Activated CD4-positive, alpha-beta T cell treated with anti-CD3 and anti-CD28 coated beads, Interleukin-2, amount 10 ng/mL, durations not matched to agents 7 days and 5 days (primary cell): ENCODE measurements at regions not wholly inside any gene's neighbourhood (a gene's known extent, or its start where the extent isn't known, plus 50 kb on each side); places are given as distances from the start of the nearest gene placed in this dataset.

Source experiments
- CTCF ChIA-PET: fragments of 350-600 bp; sonication (Branson Sonifier 250); formaldehyde crosslinking; loops from one replicate; lab custom pipeline; 2021; ENCODE audit warnings: antibody characterized with exemption; lab: Charles Lee
- POLR2A ChIA-PET: fragments of 350-600 bp; sonication (Branson Sonifier 250); formaldehyde crosslinking; loops from one replicate; lab custom pipeline; 2021; ENCODE audit warnings: antibody characterized with exemption; lab: Charles Lee
- DNase-seq: peaks from one replicate; pipeline ENCODE4 v3.0.0-alpha.2; 2020
- H3K27ac Mint-ChIP-seq: one replicate; pipeline ENCODE4 v1.8.0; 2021; ENCODE audit warnings: mild to moderate bottlenecking, moderate library complexity, mixed read lengths
- H3K27me3 Mint-ChIP-seq: one replicate; pipeline ENCODE4 v1.8.0; 2021; ENCODE audit warnings: mixed read lengths
- H3K36me3 Mint-ChIP-seq: one replicate; pipeline ENCODE4 v1.8.0; 2021; ENCODE audit warnings: low read depth, mixed read lengths
- H3K4me1 Mint-ChIP-seq: one replicate; pipeline ENCODE4 v1.8.0; 2021; ENCODE audit warnings: mixed read lengths
- H3K4me3 Mint-ChIP-seq: one replicate; pipeline ENCODE4 v1.8.0; 2021; ENCODE audit warnings: mild to moderate bottlenecking, moderate library complexity, mixed read lengths
- H3K9me3 Mint-ChIP-seq: one replicate; pipeline ENCODE4 v1.8.0; 2021; ENCODE audit warnings: mixed read lengths

GRCh38 chr6:137736048-137736818 is 130.8 kb upstream of the TNFAIP3 start:
- ChIA-PET CTCF (interaction anchor here (0.6 to 1.4 kb wide), 5 partner anchors 18 to 377 kb away, joined by 3 read pairs; no protein-coding TSS in a partner anchor), POLR2A (no interaction called here)
- H3K4me1 Mint-ChIP-seq = peaks cover 14% of the 10 kb centered on the region
- peak overlapping the region; percentile 77 for H3K27ac Mint-ChIP-seq
- no peak overlapping the region for H3K4me3 Mint-ChIP-seq
- DNase-seq = peak; percentile 35
- H3K27me3 Mint-ChIP-seq = peaks cover 2% of the 10 kb centered on the region
- no peaks in the 10 kb centered on the region for H3K36me3 Mint-ChIP-seq
- H3K9me3 Mint-ChIP-seq = no peaks in the 10 kb centered on the region

- Mint-ChIP-seq H3K4me1 (peaks cover 13% of the 10 kb centered on the region), H3K36me3 (no peaks in the 10 kb centered on the region), H3K9me3 (no peaks in the 10 kb centered on the region), H3K27ac (peak overlapping the region; percentile 77), H3K4me3 (no peak overlapping the region), H3K27me3 (peaks cover 2% of the 10 kb centered on the region)
- ChIA-PET CTCF (interaction anchor here (0.6 to 1.4 kb wide), 4 partner anchors 17 to 376 kb away, joined by 3 read pairs; no protein-coding TSS in a partner anchor), POLR2A (no interaction called here)
- DNase-seq = no peak
These were observed 130.1 kb upstream of the TNFAIP3 start for GRCh38 chr6:137736911-137737310.

- CTCF ChIA-PET = no interaction called here
- POLR2A ChIA-PET = no interaction called here
- Mint-ChIP-seq H3K9me3 (no peaks in the 10 kb centered on the region), H3K27me3 (no peaks in the 10 kb centered on the region), H3K4me1 (peaks cover 13% of the 10 kb centered on the region), H3K27ac (no peak overlapping the region), H3K4me3 (no peak overlapping the region), H3K36me3 (peaks cover under 1% of the 10 kb centered on the region)
- no peak for DNase-seq
These were observed 129.0 kb upstream of the TNFAIP3 start for GRCh38 chr6:137737836-137738596.

GRCh38 chr6:137738931-137739504 is 128.0 kb upstream of the TNFAIP3 start:
- DNase-seq = no peak
- Mint-ChIP-seq H3K4me1 (peaks cover 17% of the 10 kb centered on the region), H3K4me3 (no peak overlapping the region), H3K27me3 (no peaks in the 10 kb centered on the region), H3K27ac (no peak overlapping the region), H3K36me3 (peaks cover 2% of the 10 kb centered on the region), H3K9me3 (no peaks in the 10 kb centered on the region)
- ChIA-PET CTCF (interaction anchor here (0.6 kb wide), 1 partner anchor 612 kb away, joined by 3 read pairs; no protein-coding TSS in a partner anchor), POLR2A (no interaction called here)

- Mint-ChIP-seq H3K9me3 (no peaks in the 10 kb centered on the region), H3K36me3 (peaks cover 2% of the 10 kb centered on the region), H3K4me3 (no peak overlapping the region), H3K27me3 (no peaks in the 10 kb centered on the region), H3K27ac (no peak overlapping the region), H3K4me1 (peaks cover 17% of the 10 kb centered on the region)
- no peak for DNase-seq
- ChIA-PET POLR2A (no interaction called here), CTCF (interaction anchor here (0.6 kb wide), 1 partner anchor 611 kb away, joined by 3 read pairs; no protein-coding TSS in a partner anchor)
These were observed 127.5 kb upstream of the TNFAIP3 start for GRCh38 chr6:137739544-137739943.

- CTCF ChIA-PET = interaction anchor here (1.0 to 1.4 kb wide), 2 partner anchors 18 to 32 kb away, joined by 3 to 4 read pairs; no protein-coding TSS in a partner anchor
- Mint-ChIP-seq H3K27ac (no peak overlapping the region), H3K9me3 (no peaks in the 10 kb centered on the region), H3K36me3 (peaks cover 2% of the 10 kb centered on the region), H3K4me1 (peaks cover 17% of the 10 kb centered on the region), H3K27me3 (no peaks in the 10 kb centered on the region), H3K4me3 (no peak overlapping the region)
- POLR2A ChIA-PET = no interaction called here
- DNase-seq = no peak
These were observed 126.8 kb upstream of the TNFAIP3 start for GRCh38 chr6:137740091-137740755.

GRCh38 chr6:137740967-137741761 is 125.9 kb upstream of the TNFAIP3 start:
- no peak overlapping the region for H3K27ac Mint-ChIP-seq
- no peak for DNase-seq
- peaks cover 2% of the 10 kb centered on the region for H3K36me3 Mint-ChIP-seq
- CTCF ChIA-PET = interaction anchor here (1.0 to 1.4 kb wide), 3 partner anchors 17 to 50 kb away, joined by 3 to 4 read pairs (median 4); no protein-coding TSS in a partner anchor
- no peaks in the 10 kb centered on the region for H3K9me3 Mint-ChIP-seq
- no peaks in the 10 kb centered on the region for H3K27me3 Mint-ChIP-seq
- POLR2A ChIA-PET = no interaction called here
- H3K4me3 Mint-ChIP-seq = no peak overlapping the region
- H3K4me1 Mint-ChIP-seq = peaks cover 12% of the 10 kb centered on the region

GRCh38 chr6:137743493-137743892 is 123.6 kb upstream of the TNFAIP3 start:
- H3K36me3 Mint-ChIP-seq = peaks cover 2% of the 10 kb centered on the region
- no peak for DNase-seq
- no peaks in the 10 kb centered on the region for H3K27me3 Mint-ChIP-seq
- POLR2A ChIA-PET = no interaction called here
- H3K27ac Mint-ChIP-seq = no peak overlapping the region
- CTCF ChIA-PET = interaction anchor here (0.7 to 1.0 kb wide), 6 partner anchors 8 to 79 kb away, joined by 3 to 5 read pairs (median 4); no protein-coding TSS in a partner anchor
- peaks cover 4% of the 10 kb centered on the region for H3K4me1 Mint-ChIP-seq
- no peaks in the 10 kb centered on the region for H3K9me3 Mint-ChIP-seq
- no peak overlapping the region for H3K4me3 Mint-ChIP-seq

- peaks cover 4% of the 10 kb centered on the region for H3K27me3 Mint-ChIP-seq
- DNase-seq = no peak
- H3K36me3 Mint-ChIP-seq = peaks cover 2% of the 10 kb centered on the region
- ChIA-PET CTCF (interaction anchor here (1.2 to 1.5 kb wide), 2 partner anchors 12 to 122 kb away, joined by 3 to 5 read pairs; partner anchors contain the start of gene TNFAIP3), POLR2A (no interaction called here)
- H3K9me3 Mint-ChIP-seq = no peaks in the 10 kb centered on the region
- no peak overlapping the region for H3K27ac Mint-ChIP-seq
- peaks cover 4% of the 10 kb centered on the region for H3K4me1 Mint-ChIP-seq
- H3K4me3 Mint-ChIP-seq = no peak overlapping the region
These were observed 122.2 kb upstream of the TNFAIP3 start for GRCh38 chr6:137744877-137745276.

GRCh38 chr6:137745321-137745720 is 121.7 kb upstream of the TNFAIP3 start:
- POLR2A ChIA-PET = no interaction called here
- CTCF ChIA-PET = interaction anchor here (1.0 to 1.5 kb wide), 4 partner anchors 11 to 200 kb away, joined by 3 to 5 read pairs (median 3); partner anchors contain the start of gene TNFAIP3

GRCh38 chr6:137746264-137746663 is 120.8 kb upstream of the TNFAIP3 start:
- Mint-ChIP-seq H3K27me3 (peaks cover 10% of the 10 kb centered on the region), H3K36me3 (peaks cover 2% of the 10 kb centered on the region), H3K4me3 (no peak overlapping the region), H3K4me1 (peaks cover 4% of the 10 kb centered on the region), H3K27ac (no peak overlapping the region), H3K9me3 (no peaks in the 10 kb centered on the region)
- no peak for DNase-seq
- CTCF ChIA-PET = interaction anchor here (1.0 to 1.5 kb wide), 3 partner anchors 20 to 199 kb away, joined by 3 to 5 read pairs (median 3); partner anchors contain the start of gene TNFAIP3
- POLR2A ChIA-PET = no interaction called here

More at GRCh38 chr6:137745321-137745720, 121.7 kb upstream of the TNFAIP3 start:
- Mint-ChIP-seq H3K4me1 (peaks cover 4% of the 10 kb centered on the region), H3K27ac (no peak overlapping the region), H3K9me3 (no peaks in the 10 kb centered on the region), H3K27me3 (peaks cover 7% of the 10 kb centered on the region), H3K4me3 (no peak overlapping the region), H3K36me3 (peaks cover 2% of the 10 kb centered on the region)
- DNase-seq = no peak
